Breast epithelium (tissue), 4 donors: ENCODE measurements at regions not wholly inside any gene's neighbourhood (a gene's known extent, or its start where the extent isn't known, plus 50 kb on each side); places are given as distances from the start of the nearest gene placed in this dataset.

Source experiments
- DNase-seq, 2 donors: peaks; one replicate each; pipeline ENCODE4 v3.0.0-alpha.2; 2019; ENCODE audit warnings: low spot score in 2 of 2
- H3K27ac ChIP-seq, 2 donors: fragments of 200-600 bp; sonication (generic) in 1 of 2; one replicate each; pipeline ENCODE4 v1.5.1; 2016 to 2019; ENCODE audit warnings: mild to moderate bottlenecking in 1 of 2
- H3K27me3 ChIP-seq, 2 donors: fragments of 200-600 bp; sonication (generic) in 1 of 2; one replicate each; pipeline versions ENCODE4 v1.5.1 to v1.6.0; 2017 to 2019; ENCODE audit warnings: control low read depth in 1 of 2, mild to moderate bottlenecking in 1 of 2
- H3K36me3 ChIP-seq: fragments of 200-600 bp; one replicate; pipeline ENCODE4 v1.5.1; 2019
- H3K4me1 ChIP-seq, 2 donors: fragments of 200-600 bp; sonication (generic); one replicate each; pipeline ENCODE4 v1.5.1; 2016 to 2019; ENCODE audit warnings: control low read depth in 1 of 2
- H3K4me3 ChIP-seq, 3 donors: fragments of 200-600 bp; sonication (generic); 1 replicate in 2 of 3; 2 replicates in 1 of 3; pipeline ENCODE4 v1.5.1; 2016 to 2019; ENCODE audit warnings: mild to moderate bottlenecking in 3 of 3, moderate library complexity in 2 of 3
- H3K9me3 ChIP-seq, 2 donors: fragments of 200-600 bp; sonication (generic) in 1 of 2; one replicate each; pipeline ENCODE4 v1.5.1; 2016 to 2019; ENCODE audit warnings: control low read depth in 1 of 2
- POLR2A ChIP-seq: fragments of 450-650 bp; IDR thresholded peaks from one replicate; pipeline ENCODE4 v1.6.1; 2016; ENCODE audit warnings: antibody characterized with exemption, mild to moderate bottlenecking, moderate library complexity
- POLR2AphosphoS5 ChIP-seq, 3 donors: sonication (generic); formaldehyde crosslinking; IDR thresholded peaks; one replicate each; pipeline ENCODE4 v1.6.1; 2017; ENCODE audit warnings: antibody characterized with exemption in 3 of 3
- intact Hi-C: fragments of 100-400 bp; cut with DNase I; formaldehyde crosslinking; loops from one replicate; pipeline ENCODE4 v1.15.1; 2023; ENCODE audit warnings: low total_unique reads
- TF ChIP-seq, protein P1 (sequence below), 3 donors: fragments of 450-650 bp; IDR thresholded peaks; one replicate each; pipeline ENCODE4 v1.5.1; 2016 to 2017; ENCODE audit warnings: antibody characterized with exemption in 3 of 3, mild to moderate bottlenecking in 3 of 3, moderate library complexity in 3 of 3

DNA sequence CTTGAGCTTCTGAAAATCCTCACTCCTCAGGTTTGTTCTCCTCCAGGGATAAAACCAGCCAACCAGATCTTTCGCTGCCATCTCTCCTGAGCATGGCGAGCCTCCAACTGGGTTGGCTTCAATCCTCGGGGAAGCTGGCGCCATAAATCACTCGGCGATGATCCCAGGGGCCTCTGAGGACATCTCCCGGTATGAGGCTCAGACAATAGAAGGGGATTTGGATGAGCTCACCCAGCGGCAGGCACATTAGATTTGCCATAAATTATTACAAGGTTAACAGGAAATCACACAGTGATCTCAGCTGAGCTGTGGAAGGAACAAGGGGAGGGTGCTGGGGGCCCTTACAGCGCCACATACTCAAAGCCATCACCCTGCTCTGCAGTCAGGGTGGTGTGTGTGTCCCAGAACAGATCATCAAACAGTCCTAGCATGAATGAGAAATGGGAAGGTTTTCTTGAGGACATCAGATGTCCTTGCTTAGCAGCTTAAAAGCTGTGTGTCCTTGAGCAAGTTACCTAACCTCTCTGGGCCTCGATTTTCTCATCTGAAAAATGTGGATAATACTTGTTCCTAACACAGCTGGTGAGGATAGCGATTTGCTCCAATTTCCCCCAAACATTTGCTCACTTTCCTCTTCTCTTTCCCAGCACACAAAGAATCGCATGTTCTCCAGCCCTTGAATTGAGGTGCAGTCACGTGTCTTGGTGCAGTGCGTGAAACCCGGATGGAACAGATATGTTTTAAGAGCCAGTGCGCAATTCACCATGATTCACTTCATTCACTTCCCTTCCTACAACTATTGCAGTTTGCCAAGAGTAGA is 142.8 kb downstream of the SCARB1 start:
- Histone ChIP-seq H3K4me3 (peak overlapping the region in 1 of 3 donors; percentile 15), H3K36me3 (no peaks in the 10 kb centered on the region), H3K27ac (peak overlapping the region; percentile 86 to 91), H3K9me3 (no peaks in the 10 kb centered on the region), H3K4me1 (peaks cover 5 to 6% of the 10 kb centered on the region in 2 donors), H3K27me3 (no peaks in the 10 kb centered on the region)
- peak; percentile 77 to 83 for DNase-seq
- intact Hi-C loops, result no loop called here
- TF ChIP-seq, protein P1, sequence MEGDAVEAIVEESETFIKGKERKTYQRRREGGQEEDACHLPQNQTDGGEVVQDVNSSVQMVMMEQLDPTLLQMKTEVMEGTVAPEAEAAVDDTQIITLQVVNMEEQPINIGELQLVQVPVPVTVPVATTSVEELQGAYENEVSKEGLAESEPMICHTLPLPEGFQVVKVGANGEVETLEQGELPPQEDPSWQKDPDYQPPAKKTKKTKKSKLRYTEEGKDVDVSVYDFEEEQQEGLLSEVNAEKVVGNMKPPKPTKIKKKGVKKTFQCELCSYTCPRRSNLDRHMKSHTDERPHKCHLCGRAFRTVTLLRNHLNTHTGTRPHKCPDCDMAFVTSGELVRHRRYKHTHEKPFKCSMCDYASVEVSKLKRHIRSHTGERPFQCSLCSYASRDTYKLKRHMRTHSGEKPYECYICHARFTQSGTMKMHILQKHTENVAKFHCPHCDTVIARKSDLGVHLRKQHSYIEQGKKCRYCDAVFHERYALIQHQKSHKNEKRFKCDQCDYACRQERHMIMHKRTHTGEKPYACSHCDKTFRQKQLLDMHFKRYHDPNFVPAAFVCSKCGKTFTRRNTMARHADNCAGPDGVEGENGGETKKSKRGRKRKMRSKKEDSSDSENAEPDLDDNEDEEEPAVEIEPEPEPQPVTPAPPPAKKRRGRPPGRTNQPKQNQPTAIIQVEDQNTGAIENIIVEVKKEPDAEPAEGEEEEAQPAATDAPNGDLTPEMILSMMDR (IDR thresholded peaks at IDR 0.05), result no peak
- TF ChIP-seq POLR2AphosphoS5 (IDR thresholded peaks at IDR 0.05), result peak in 2 of 3 donors; percentile 44 to 88

GRCh38 chr12:124720004-124720680 is 143.5 kb downstream of the SCARB1 start:
- H3K27ac ChIP-seq, result peak overlapping the region; percentile 86 to 91
- intact Hi-C loops, result no loop called here
- no peaks in the 10 kb centered on the region for H3K9me3 ChIP-seq
- no peaks in the 10 kb centered on the region for H3K36me3 ChIP-seq
- no peaks in the 10 kb centered on the region for H3K27me3 ChIP-seq
- H3K4me3 ChIP-seq, result peak overlapping the region in 1 of 3 donors; percentile 15
- DNase-seq, result peak; percentile 64 to 72
- TF ChIP-seq POLR2AphosphoS5 (IDR thresholded peaks at IDR 0.05), result no peak
- TF ChIP-seq, protein P1 (IDR thresholded peaks at IDR 0.05), result peak in 2 of 3 donors; percentile 6 to 48
- no peak for TF ChIP-seq POLR2A
- H3K4me1 ChIP-seq, result peaks cover 5 to 6% of the 10 kb centered on the region in 2 donors

DNA sequence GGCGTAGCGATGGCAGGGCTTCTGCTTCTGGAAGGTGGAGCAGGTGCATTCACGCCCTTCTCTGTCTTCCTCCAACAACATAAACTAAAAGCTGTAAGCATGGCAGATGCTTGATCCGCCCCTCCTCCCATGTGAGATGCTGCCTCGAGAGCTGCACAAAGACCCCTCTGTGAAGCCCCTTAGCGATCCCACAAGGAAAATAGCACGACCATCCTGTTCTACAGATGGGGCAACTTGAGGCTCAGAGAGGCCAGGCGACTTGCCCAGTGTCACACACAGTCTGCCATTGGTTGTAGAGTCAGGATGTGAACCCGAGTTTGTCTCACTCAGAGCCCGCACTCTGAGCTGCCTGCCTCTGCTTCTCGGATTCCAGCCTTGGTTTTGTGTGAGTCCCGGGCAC is 144.4 kb downstream of the SCARB1 start:
- Histone ChIP-seq H3K9me3 (no peaks in the 10 kb centered on the region), H3K27me3 (no peaks in the 10 kb centered on the region), H3K4me1 (peaks cover 5 to 6% of the 10 kb centered on the region in 2 donors), H3K27ac (peak overlapping the region; percentile 86 to 91), H3K4me3 (no peak overlapping the region), H3K36me3 (no peaks in the 10 kb centered on the region)
- DNase-seq, result no peak
- intact Hi-C loops, result no loop called here
- TF ChIP-seq POLR2A, result no peak
- TF ChIP-seq, protein P1 (IDR thresholded peaks at IDR 0.05), result no peak
- no peak for TF ChIP-seq POLR2AphosphoS5 (IDR thresholded peaks at IDR 0.05)

DNA sequence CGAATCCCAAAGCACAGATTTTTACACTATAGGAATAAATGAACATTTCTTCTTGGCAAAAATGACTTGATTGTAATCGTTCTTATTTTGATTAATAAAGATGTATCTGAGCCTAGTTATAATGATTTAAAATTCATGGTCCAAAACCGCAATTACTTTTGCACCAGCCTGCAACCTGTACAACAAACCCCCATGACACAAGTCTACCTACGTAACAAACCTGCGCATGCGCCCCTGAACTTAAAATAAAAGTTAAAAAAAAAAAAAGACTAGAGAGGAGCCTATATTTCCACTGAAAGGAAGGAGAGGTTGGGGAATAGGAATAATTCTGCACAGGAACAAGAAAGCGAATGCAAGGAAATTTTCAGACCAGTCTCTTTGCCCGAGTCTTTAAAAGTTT is 145.2 kb downstream of the SCARB1 start:
- intact Hi-C loops, result loop anchor here (1.0 kb wide), 1 partner anchor 14 kb away; no protein-coding TSS in a partner anchor
- Histone ChIP-seq H3K4me1 (peaks cover 5 to 6% of the 10 kb centered on the region in 2 donors), H3K9me3 (no peaks in the 10 kb centered on the region), H3K36me3 (no peaks in the 10 kb centered on the region), H3K27ac (no peak overlapping the region), H3K4me3 (no peak overlapping the region), H3K27me3 (no peaks in the 10 kb centered on the region)
- no peak for DNase-seq
- TF ChIP-seq POLR2AphosphoS5 (IDR thresholded peaks at IDR 0.05), result no peak
- TF ChIP-seq, protein P1 (IDR thresholded peaks at IDR 0.05), result no peak
- no peak for TF ChIP-seq POLR2A

GRCh38 chr12:124718036-124718435 is 145.6 kb downstream of the SCARB1 start:
- Histone ChIP-seq H3K4me3 (no peak overlapping the region), H3K9me3 (no peaks in the 10 kb centered on the region), H3K27me3 (no peaks in the 10 kb centered on the region), H3K27ac (no peak overlapping the region), H3K4me1 (peaks cover 6 to 8% of the 10 kb centered on the region in 2 donors), H3K36me3 (no peaks in the 10 kb centered on the region)
- DNase-seq, result no peak
- intact Hi-C loops, result loop anchor here (1.0 kb wide), 1 partner anchor 14 kb away; no protein-coding TSS in a partner anchor
- TF ChIP-seq, protein P1 (IDR thresholded peaks at IDR 0.05), result no peak
- no peak for TF ChIP-seq POLR2AphosphoS5 (IDR thresholded peaks at IDR 0.05)
- TF ChIP-seq POLR2A, result no peak
